B cell (primary cell): ENCODE measurements at regions not wholly inside any gene's neighbourhood (a gene's known extent, or its start where the extent isn't known, plus 50 kb on each side); places are given as distances from the start of the nearest gene placed in this dataset.

Experiments used
- ATAC-seq: fragments of 200-7000 bp; cut with Tn5 transposase; one replicate; pipeline ENCODE4 v1.10.0; 2021; ENCODE audit warnings: low read depth, mild to moderate bottlenecking, moderate number of reproducible peaks, moderate library complexity
- CTCF ChIA-PET: fragments of 350-600 bp; sonication (Branson Sonifier 250); formaldehyde crosslinking; loops from one replicate; lab custom pipeline; 2021; ENCODE audit warnings: antibody characterized with exemption, inconsistent platforms; lab: Charles Lee
- POLR2A ChIA-PET: fragments of 350-600 bp; sonication (Branson Sonifier 250); formaldehyde crosslinking; loops from one replicate; lab custom pipeline; 2021; ENCODE audit warnings: antibody characterized with exemption; lab: Charles Lee
- DNase-seq: peaks from one replicate; pipeline ENCODE4 v3.0.0; 2013
- H2AFZ ChIP-seq: 2 replicates; pipeline ENCODE4 v1.6.1; 2012; ENCODE audit warnings: mild to moderate bottlenecking, low read depth, low read length; ENCODE audit not compliant: insufficient read depth, poor library complexity, severe bottlenecking
- H3K27ac ChIP-seq, 2 donors: 1 replicate in 1 of 2; 2 replicates in 1 of 2; pipeline ENCODE4 v1.5.1; 2012 to 2013; ENCODE audit warnings: low read length in 2 of 2, mild to moderate bottlenecking in 2 of 2, moderate library complexity in 1 of 2
- H3K27me3 ChIP-seq, 4 experiments: fragments of 200-600 bp in 1 of 4; sonication (generic) in 1 of 4; replicated peaks in 1 of 4; 1 replicate in 2 of 4; 2 replicates in 2 of 4; pipeline versions ENCODE4 v1.6.1 to v1.7.0; 2013 to 2016; ENCODE audit warnings: low read length in 3 of 4, mild to moderate bottlenecking in 2 of 4, mixed read lengths in 1 of 4, moderate library complexity in 1 of 4; ENCODE audit not compliant: insufficient read depth in 4 of 4, control insufficient read depth in 3 of 4; ENCODE audit errors: control extremely low read depth in 1 of 4
- H3K36me3 ChIP-seq, 2 experiments: replicated peaks in 1 of 2; 1 replicate in 1 of 2; 2 replicates in 1 of 2; pipeline versions ENCODE4 v1.6.1 to v1.7.1; 2013; ENCODE audit warnings: low read length in 1 of 2; ENCODE audit not compliant: insufficient read depth in 2 of 2, control insufficient read depth in 1 of 2; ENCODE audit errors: control extremely low read depth in 1 of 2, extremely low read depth in 1 of 2
- H3K4me1 ChIP-seq, 2 donors: fragments of 200-600 bp in 1 of 2; sonication (generic) in 1 of 2; 1 replicate in 1 of 2; 2 replicates in 1 of 2; pipeline versions ENCODE4 v1.5.1 to v1.6.1; 2013 to 2017; ENCODE audit warnings: low read length in 2 of 2; ENCODE audit not compliant: control insufficient read depth in 2 of 2, insufficient read depth in 2 of 2
- H3K4me2 ChIP-seq: replicated peaks from 2 replicates; pipeline ENCODE3; 2012; ENCODE audit warnings: mild to moderate bottlenecking, low read depth, low read length; ENCODE audit not compliant: poor library complexity, severe bottlenecking
- H3K4me3 ChIP-seq, 5 experiments: fragments of 200-600 bp in 1 of 5; sonication (generic) in 1 of 5; 1 replicate in 3 of 5; 2 replicates in 2 of 5; pipeline versions ENCODE4 v1.5.1 to v1.7.0; 2011 to 2016; ENCODE audit warnings: low read length in 4 of 5, mild to moderate bottlenecking in 4 of 5, low read depth in 2 of 5, control low read depth in 1 of 5, moderate library complexity in 1 of 5; ENCODE audit not compliant: insufficient read depth in 1 of 5; ENCODE audit errors: control extremely low read depth in 1 of 5, extremely low read depth in 1 of 5
- H3K79me2 ChIP-seq: fragments of 200-600 bp; sonication (generic); one replicate; pipeline ENCODE4 v1.6.0; 2016; ENCODE audit warnings: low read length; ENCODE audit not compliant: control insufficient read depth, insufficient read depth
- H3K9ac ChIP-seq: fragments of 200-600 bp; sonication (generic); 2 replicates; pipeline ENCODE4 v1.6.1; 2017; ENCODE audit warnings: mild to moderate bottlenecking, low read length, moderate library complexity
- H3K9me3 ChIP-seq, 3 donors: one replicate each; pipeline versions ENCODE4 v1.6.1 to v1.7.1; 2013; ENCODE audit warnings: low read length in 2 of 3; ENCODE audit not compliant: control insufficient read depth in 2 of 3, insufficient read depth in 1 of 3; ENCODE audit errors: control extremely low read depth in 1 of 3
- H4K20me1 ChIP-seq: 2 replicates; pipeline ENCODE4 v1.6.0; 2012; ENCODE audit warnings: mild to moderate bottlenecking, low read length; ENCODE audit not compliant: insufficient read depth, control insufficient read depth, poor library complexity, severe bottlenecking
- H3K27ac Mint-ChIP-seq: one replicate; pipeline ENCODE4 v1.8.0; 2021; ENCODE audit warnings: mixed read lengths
- H3K27me3 Mint-ChIP-seq: one replicate; pipeline ENCODE4 v1.8.0; 2021; ENCODE audit warnings: mixed read lengths
- H3K4me1 Mint-ChIP-seq: one replicate; pipeline ENCODE4 v1.8.0; 2021; ENCODE audit warnings: mixed read lengths
- H3K4me3 Mint-ChIP-seq: one replicate; pipeline ENCODE4 v1.8.0; 2021; ENCODE audit warnings: mixed read lengths
- H3K9me3 Mint-ChIP-seq: one replicate; pipeline ENCODE4 v1.8.0; 2022; ENCODE audit warnings: mixed read lengths; ENCODE audit not compliant: insufficient read depth
- EZH2 ChIP-seq: IDR thresholded peaks from 2 replicates; pipeline ENCODE4 v1.6.1; 2012; ENCODE audit warnings: borderline replicate concordance, low read depth, mild to moderate bottlenecking, moderate library complexity, low read length; ENCODE audit not compliant: insufficient read depth, poor library complexity, severe bottlenecking
- WGBS: methylation state at CpG from one replicate; pipeline ENCODE4 v1.1.5; 2013; ENCODE audit warnings: missing lambda C conversion rate; ENCODE audit not compliant: insufficient coverage; 5-methylcytosine and 5-hydroxymethylcytosine counted together
- intact Hi-C: fragments of 100-400 bp; cut with micrococcal nuclease; formaldehyde crosslinking; loops from one replicate; pipeline ENCODE4 v1.10.0; 2022
- TF ChIP-seq, protein P1 (sequence below): fragments of 200-600 bp; IDR thresholded peaks from one replicate; pipeline ENCODE4 v1.8.0; 2022; ENCODE audit warnings: antibody characterized with exemption, mild to moderate bottlenecking

DNA sequence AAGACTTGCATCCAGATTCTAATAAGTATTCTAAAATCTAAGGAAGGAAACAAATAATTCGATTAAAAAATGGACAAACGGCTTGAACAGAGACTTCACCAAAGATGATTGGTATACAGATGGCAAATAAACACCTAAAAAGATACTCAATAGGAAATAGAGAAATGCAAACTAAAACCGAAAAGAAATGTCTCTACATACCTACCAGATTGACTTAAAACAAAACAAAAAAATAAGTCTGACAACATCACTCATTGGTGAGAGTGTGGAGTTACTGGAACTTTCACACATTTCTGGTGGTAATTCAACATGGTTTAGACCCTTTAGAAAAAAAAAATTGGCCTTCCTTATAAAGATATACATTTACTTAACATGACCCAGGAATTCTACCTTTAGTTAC, 869.8 kb downstream of the TTLL7 start:
- Histone ChIP-seq H3K36me3 (no peaks in the 10 kb centered on the region), H3K4me2 (no peak overlapping the region), H4K20me1 (no peaks in the 10 kb centered on the region), H3K27me3 (no peaks in the 10 kb centered on the region), H3K27ac (no peak overlapping the region), H3K9me3 (peaks cover 0 to 2% (median 0%) of the 10 kb centered on the region in 3 donors), H2AFZ (no peak overlapping the region), H3K4me1 (peaks cover 0 to 5% of the 10 kb centered on the region in 2 donors), H3K79me2 (no peaks in the 10 kb centered on the region), H3K4me3 (no peak overlapping the region), H3K9ac (no peak overlapping the region)
- DNase-seq = no peak
- CTCF ChIA-PET = no interaction called here
- Mint-ChIP-seq H3K27me3 (no peaks in the 10 kb centered on the region), H3K27ac (no peak overlapping the region), H3K4me1 (peaks cover 7% of the 10 kb centered on the region), H3K9me3 (no peaks in the 10 kb centered on the region), H3K4me3 (no peak overlapping the region)
- no peak for TF ChIP-seq EZH2
- TF ChIP-seq, protein P1, sequence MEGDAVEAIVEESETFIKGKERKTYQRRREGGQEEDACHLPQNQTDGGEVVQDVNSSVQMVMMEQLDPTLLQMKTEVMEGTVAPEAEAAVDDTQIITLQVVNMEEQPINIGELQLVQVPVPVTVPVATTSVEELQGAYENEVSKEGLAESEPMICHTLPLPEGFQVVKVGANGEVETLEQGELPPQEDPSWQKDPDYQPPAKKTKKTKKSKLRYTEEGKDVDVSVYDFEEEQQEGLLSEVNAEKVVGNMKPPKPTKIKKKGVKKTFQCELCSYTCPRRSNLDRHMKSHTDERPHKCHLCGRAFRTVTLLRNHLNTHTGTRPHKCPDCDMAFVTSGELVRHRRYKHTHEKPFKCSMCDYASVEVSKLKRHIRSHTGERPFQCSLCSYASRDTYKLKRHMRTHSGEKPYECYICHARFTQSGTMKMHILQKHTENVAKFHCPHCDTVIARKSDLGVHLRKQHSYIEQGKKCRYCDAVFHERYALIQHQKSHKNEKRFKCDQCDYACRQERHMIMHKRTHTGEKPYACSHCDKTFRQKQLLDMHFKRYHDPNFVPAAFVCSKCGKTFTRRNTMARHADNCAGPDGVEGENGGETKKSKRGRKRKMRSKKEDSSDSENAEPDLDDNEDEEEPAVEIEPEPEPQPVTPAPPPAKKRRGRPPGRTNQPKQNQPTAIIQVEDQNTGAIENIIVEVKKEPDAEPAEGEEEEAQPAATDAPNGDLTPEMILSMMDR = no peak
- whole genome bisulfite sequencing = no CpG with 5 or more reads among the region's 3 CpGs
- intact Hi-C loops = no loop called here
- ATAC-seq = no peak
- POLR2A ChIA-PET = no interaction called here

DNA sequence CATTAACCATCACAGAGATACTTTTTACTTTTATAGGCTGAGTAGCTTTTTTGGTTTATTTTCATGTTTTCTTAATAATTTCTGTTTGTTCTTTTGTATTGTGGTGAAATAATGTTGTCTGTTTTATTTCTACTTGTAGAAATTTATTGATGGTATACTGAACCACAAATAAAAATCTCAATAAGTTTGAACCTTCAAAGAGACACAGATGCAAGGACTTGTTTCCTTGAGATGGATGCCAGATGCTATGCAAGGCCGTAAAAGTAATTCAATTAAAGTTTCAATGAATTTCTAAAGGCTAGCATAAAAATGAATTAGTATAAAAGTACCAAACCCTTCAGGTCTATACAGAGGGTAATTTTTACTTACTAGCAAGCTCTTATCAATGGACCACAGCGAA, 873.5 kb downstream of the TTLL7 start:
- H3K4me2 ChIP-seq = no peak overlapping the region
- ChIA-PET CTCF (no interaction called here), POLR2A (no interaction called here)
- H3K27ac Mint-ChIP-seq = no peak overlapping the region
- WGBS = no CpG with 5 or more reads among the region's 2 CpGs
- no peaks in the 10 kb centered on the region for H3K79me2 ChIP-seq
- H3K9me3 Mint-ChIP-seq = no peaks in the 10 kb centered on the region
- H3K27ac ChIP-seq = no peak overlapping the region
- H2AFZ ChIP-seq = no peak overlapping the region
- DNase-seq (no peak), ATAC-seq (no peak)
- H3K36me3 ChIP-seq = no peaks in the 10 kb centered on the region
- TF ChIP-seq, protein P1 = no peak
- no peak for TF ChIP-seq EZH2
- H3K9ac ChIP-seq = no peak overlapping the region
- no peaks in the 10 kb centered on the region for H3K4me1 ChIP-seq
- H3K27me3 Mint-ChIP-seq = no peaks in the 10 kb centered on the region
- no peaks in the 10 kb centered on the region for H4K20me1 ChIP-seq
- H3K4me3 ChIP-seq = no peak overlapping the region
- no peak overlapping the region for H3K4me3 Mint-ChIP-seq
- H3K4me1 Mint-ChIP-seq = no peaks in the 10 kb centered on the region
- intact Hi-C loops = no loop called here
- peaks cover 0 to 2% (median 0%) of the 10 kb centered on the region in 3 donors for H3K9me3 ChIP-seq
- no peaks in the 10 kb centered on the region for H3K27me3 ChIP-seq
